Right ventricle myocardium superior (tissue), 1 donor: ENCODE measurements at regions not wholly inside any gene's neighbourhood (a gene's known extent, or its start where the extent isn't known, plus 50 kb on each side); places are given as distances from the start of the nearest gene placed in this dataset.

Experiments
- ATAC-seq: fragments of 200-7000 bp; cut with Tn5 transposase; one replicate; pipeline ENCODE4 v1.9.1; 2020; ENCODE audit warnings: mild to moderate bottlenecking; ENCODE audit not compliant: poor library complexity
- DNase-seq: peaks from one replicate; pipeline ENCODE4 v3.0.0-alpha.2; 2020
- intact Hi-C: fragments of 100-400 bp; cut with DNase I; formaldehyde crosslinking; loops from one replicate; pipeline ENCODE4 v1.11.2; 2022
- donor health status: DM: no; HTN: yes; CAD: no; lungs with severe emphysema.

GRCh38 chr1:60343736-60344135 lies 270.2 kb upstream of the C1orf87 start:
- ATAC-seq = no peak
- intact Hi-C loops = no loop called here
- no peak for DNase-seq

GRCh38 chr1:60342569-60342968 lies 269.0 kb upstream of the C1orf87 start:
- ATAC-seq (no peak), DNase-seq (no peak)
- intact Hi-C loops = no loop called here

GRCh38 chr1:60341274-60341673 lies 267.7 kb upstream of the C1orf87 start:
- DNase-seq = no peak
- ATAC-seq = no peak
- intact Hi-C loops = no loop called here

- no peak for ATAC-seq
- intact Hi-C loops = no loop called here
- no peak for DNase-seq
These were observed 258.1 kb upstream of the C1orf87 start for GRCh38 chr1:60331647-60332046.

- intact Hi-C loops = no loop called here
- no peak for ATAC-seq
- DNase-seq = no peak
These were observed 256.1 kb upstream of the C1orf87 start for GRCh38 chr1:60329651-60330050.

GRCh38 chr1:60311838-60312237 lies 238.3 kb upstream of the C1orf87 start:
- DNase-seq = no peak
- intact Hi-C loops = no loop called here
- ATAC-seq = no peak

GRCh38 chr1:60299581-60299980 lies 226.0 kb upstream of the C1orf87 start:
- intact Hi-C loops = no loop called here
- ATAC-seq = no peak
- DNase-seq = no peak

- intact Hi-C loops = no loop called here
- DNase-seq (no peak), ATAC-seq (no peak)
These were observed 224.7 kb upstream of the C1orf87 start for GRCh38 chr1:60298290-60298689.

GRCh38 chr1:60296794-60297193 lies 223.2 kb upstream of the C1orf87 start:
- DNase-seq (no peak), ATAC-seq (no peak)
- intact Hi-C loops = no loop called here

GRCh38 chr1:60292140-60292539 lies 218.6 kb upstream of the C1orf87 start:
- intact Hi-C loops = no loop called here
- ATAC-seq (no peak), DNase-seq (no peak)

- ATAC-seq (no peak), DNase-seq (no peak)
- intact Hi-C loops = no loop called here
These were observed 216.8 kb upstream of the C1orf87 start for GRCh38 chr1:60290393-60290792.

GRCh38 chr1:60287536-60287935 lies 214.0 kb upstream of the C1orf87 start:
- ATAC-seq (no peak), DNase-seq (no peak)
- intact Hi-C loops = no loop called here

- ATAC-seq (no peak), DNase-seq (no peak)
- intact Hi-C loops = loop anchor here (5.0 kb wide), 1 partner anchor 484 kb away; no protein-coding TSS in a partner anchor
These were observed 210.1 kb upstream of the C1orf87 start for GRCh38 chr1:60283690-60284089.

- intact Hi-C loops = loop anchor here (5.0 kb wide), 1 partner anchor 486 kb away; no protein-coding TSS in a partner anchor
- ATAC-seq (peak; percentile 91), DNase-seq (peak; percentile 49)
These were observed 207.9 kb upstream of the C1orf87 start for GRCh38 chr1:60281360-60281932.

- intact Hi-C loops = loop anchor here (5.0 kb wide), 1 partner anchor 486 kb away; no protein-coding TSS in a partner anchor
- no peak for ATAC-seq
- no peak for DNase-seq
These were observed 207.2 kb upstream of the C1orf87 start for GRCh38 chr1:60280819-60281218.

GRCh38 chr1:60280256-60280655 lies 206.7 kb upstream of the C1orf87 start:
- ATAC-seq (no peak), DNase-seq (no peak)

GRCh38 chr1:60279798-60280197 lies 206.2 kb upstream of the C1orf87 start:
- DNase-seq (no peak), ATAC-seq (no peak)
- intact Hi-C loops = loop anchor here (5.0 kb wide), 1 partner anchor 488 kb away; no protein-coding TSS in a partner anchor

More at GRCh38 chr1:60280256-60280655, 206.7 kb upstream of the C1orf87 start:
- intact Hi-C loops = loop anchor here (5.0 kb wide), 1 partner anchor 487 kb away; no protein-coding TSS in a partner anchor

GRCh38 chr1:60277269-60277668 lies 203.7 kb upstream of the C1orf87 start:
- ATAC-seq (no peak), DNase-seq (no peak)
- intact Hi-C loops = no loop called here

- ATAC-seq (peak; percentile 39), DNase-seq (no peak)
- intact Hi-C loops = no loop called here
These were observed 201.1 kb upstream of the C1orf87 start for GRCh38 chr1:60274422-60275290.

- DNase-seq = no peak
- intact Hi-C loops = no loop called here
- no peak for ATAC-seq
These were observed 199.6 kb upstream of the C1orf87 start for GRCh38 chr1:60273185-60273584.
